ENCODE measurements at regions not wholly inside any gene's neighbourhood (a gene's known extent, or its start where the extent isn't known, plus 50 kb on each side); places are given as distances from the start of the nearest gene placed in this dataset.

- H3K27me3 ChIP-seq (replicated peaks): no peaks in the 10 kb centered on the region
- H3K36me3 ChIP-seq (replicated peaks): no peaks in the 10 kb centered on the region
- no peak overlapping the region for H3K4me3 ChIP-seq (ENCODE audit: low read depth, low read length)
- no peak for TF ChIP-seq CTCF (IDR thresholded peaks at IDR 0.05; ENCODE audit: low read depth, low read length, missing control alignments)
- H3K27ac ChIP-seq: no peak overlapping the region
- no peak for DNase-seq
- in situ Hi-C loops (cut with HindIII; ENCODE audit: low pct_ligation_motif_present, low sequenced_read_pairs): no loop called here
Measured at GRCh38 chr12:110995615-110996014, 75.2 kb upstream of the MYL2 start.

- no peaks in the 10 kb centered on the region for H3K27me3 ChIP-seq (replicated peaks)
- H3K36me3 ChIP-seq (replicated peaks): no peaks in the 10 kb centered on the region
- in situ Hi-C loops (cut with HindIII; ENCODE audit: low pct_ligation_motif_present, low sequenced_read_pairs): no loop called here
- no peak for TF ChIP-seq CTCF (IDR thresholded peaks at IDR 0.05; ENCODE audit: low read depth, low read length, missing control alignments)
- no peak for DNase-seq
- no peak overlapping the region for H3K4me3 ChIP-seq (ENCODE audit: low read depth, low read length)
- no peak overlapping the region for H3K27ac ChIP-seq
Measured at GRCh38 chr12:110995016-110995415, 74.6 kb upstream of the MYL2 start.

GRCh38 chr12:110993434-110993833, 73.1 kb upstream of the MYL2 start:
- no peak for DNase-seq
- TF ChIP-seq CTCF (IDR thresholded peaks at IDR 0.05; ENCODE audit: low read depth, low read length, missing control alignments): no peak
- in situ Hi-C loops (cut with HindIII; ENCODE audit: low pct_ligation_motif_present, low sequenced_read_pairs): no loop called here
- Histone ChIP-seq H3K4me3 (ENCODE audit: low read depth, low read length) (no peak overlapping the region), H3K27me3 (replicated peaks) (no peaks in the 10 kb centered on the region), H3K36me3 (replicated peaks) (no peaks in the 10 kb centered on the region), H3K27ac (no peak overlapping the region)

GRCh38 chr12:110992909-110993308, 72.5 kb upstream of the MYL2 start:
- no peak for DNase-seq
- no peak for TF ChIP-seq CTCF (IDR thresholded peaks at IDR 0.05; ENCODE audit: low read depth, low read length, missing control alignments)
- Histone ChIP-seq H3K36me3 (replicated peaks) (no peaks in the 10 kb centered on the region), H3K27ac (no peak overlapping the region), H3K4me3 (ENCODE audit: low read depth, low read length) (no peak overlapping the region), H3K27me3 (replicated peaks) (no peaks in the 10 kb centered on the region)
- in situ Hi-C loops (cut with HindIII; ENCODE audit: low pct_ligation_motif_present, low sequenced_read_pairs): no loop called here

- no peak overlapping the region for H3K4me3 ChIP-seq (ENCODE audit: low read depth, low read length)
- TF ChIP-seq CTCF (IDR thresholded peaks at IDR 0.05; ENCODE audit: low read depth, low read length, missing control alignments): no peak
- no peaks in the 10 kb centered on the region for H3K36me3 ChIP-seq (replicated peaks)
- H3K27me3 ChIP-seq (replicated peaks): no peaks in the 10 kb centered on the region
- no peak overlapping the region for H3K27ac ChIP-seq
- in situ Hi-C loops (cut with HindIII; ENCODE audit: low pct_ligation_motif_present, low sequenced_read_pairs): no loop called here
- no peak for DNase-seq
Measured at GRCh38 chr12:110983811-110984210, 63.4 kb upstream of the MYL2 start.

- no peak overlapping the region for H3K4me3 ChIP-seq (ENCODE audit: low read depth, low read length)
- no peak for DNase-seq
- H3K27ac ChIP-seq: no peak overlapping the region
- no peaks in the 10 kb centered on the region for H3K36me3 ChIP-seq (replicated peaks)
- no peaks in the 10 kb centered on the region for H3K27me3 ChIP-seq (replicated peaks)
- no peak for TF ChIP-seq CTCF (IDR thresholded peaks at IDR 0.05; ENCODE audit: low read depth, low read length, missing control alignments)
- in situ Hi-C loops (cut with HindIII; ENCODE audit: low pct_ligation_motif_present, low sequenced_read_pairs): no loop called here
Measured at GRCh38 chr12:110972866-110973265, 52.5 kb upstream of the MYL2 start.

Measured in brain microvascular endothelial cell (primary cell).